ENCODE measurements at regions not wholly inside any gene's neighbourhood (a gene's known extent, or its start where the extent isn't known, plus 50 kb on each side); places are given as distances from the start of the nearest gene placed in this dataset.

- TF ChIP-seq YY1 (IDR thresholded peaks at IDR 0.05; ENCODE audit: insufficient read depth, insufficient read length): no peak
- no peak for TF ChIP-seq ZNF274 (IDR thresholded peaks at IDR 0.05; ENCODE audit: low read depth, low read length)
- no peak for TF ChIP-seq SUZ12 (IDR thresholded peaks at IDR 0.05; ENCODE audit: extremely low read depth, insufficient read depth, insufficient read length)
Observed at GRCh38 chr21:18488252-18488651, 84.7 kb upstream of the TMPRSS15 start.

All from NT2/D1 (cell line).